Peyer's patch (tissue), 4 donors: ENCODE measurements at regions not wholly inside any gene's neighbourhood (a gene's known extent, or its start where the extent isn't known, plus 50 kb on each side); places are given as distances from the start of the nearest gene placed in this dataset.
A peak's percentile ranks its signal among the peaks of the same experiment; 100 is the strongest.

ENCODE experiments used
- DNase-seq, 3 donors: peaks; one replicate each; pipeline ENCODE4 v3.0.0-alpha.2; 2017 to 2019
- H3K27ac ChIP-seq, 4 donors: fragments of 200-600 bp; sonication (generic); one replicate each; pipeline ENCODE4 v1.5.1; 2016 to 2019
- H3K27me3 ChIP-seq, 2 donors: fragments of 200-600 bp; sonication (generic); one replicate each; pipeline ENCODE4 v1.5.1; 2019
- H3K36me3 ChIP-seq, 3 donors: fragments of 200-600 bp; sonication (generic); one replicate each; pipeline ENCODE4 v1.5.1; 2016 to 2019
- H3K4me1 ChIP-seq, 4 donors: fragments of 200-600 bp; sonication (generic); one replicate each; pipeline ENCODE4 v1.5.1; 2016 to 2019
- H3K4me3 ChIP-seq, 4 donors: fragments of 200-600 bp; sonication (generic); 1 replicate in 3 of 4; 2 replicates in 1 of 4; pipeline ENCODE4 v1.5.1; 2016 to 2019; ENCODE audit warnings: mild to moderate bottlenecking in 1 of 4
- H3K9me3 ChIP-seq, 4 donors: fragments of 200-600 bp; sonication (generic); one replicate each; pipeline ENCODE4 v1.5.1; 2016 to 2019; ENCODE audit warnings: mild to moderate bottlenecking in 1 of 4
- CTCF ChIP-seq, 6 experiments: fragments of 450-650 bp in 4 of 6; fragments of 200-600 bp in 2 of 6; sonication (generic) in 1 of 6; IDR thresholded peaks; one replicate each; pipeline ENCODE4 v1.5.1; 2017 to 2019; ENCODE audit warnings: antibody characterized with exemption in 6 of 6, mild to moderate bottlenecking in 3 of 6, moderate library complexity in 1 of 6
- POLR2A ChIP-seq, 2 donors: fragments of 450-650 bp; IDR thresholded peaks; one replicate each; pipeline ENCODE4 v1.5.1; 2017; ENCODE audit warnings: antibody characterized with exemption in 2 of 2, mild to moderate bottlenecking in 2 of 2, moderate library complexity in 2 of 2

DNA sequence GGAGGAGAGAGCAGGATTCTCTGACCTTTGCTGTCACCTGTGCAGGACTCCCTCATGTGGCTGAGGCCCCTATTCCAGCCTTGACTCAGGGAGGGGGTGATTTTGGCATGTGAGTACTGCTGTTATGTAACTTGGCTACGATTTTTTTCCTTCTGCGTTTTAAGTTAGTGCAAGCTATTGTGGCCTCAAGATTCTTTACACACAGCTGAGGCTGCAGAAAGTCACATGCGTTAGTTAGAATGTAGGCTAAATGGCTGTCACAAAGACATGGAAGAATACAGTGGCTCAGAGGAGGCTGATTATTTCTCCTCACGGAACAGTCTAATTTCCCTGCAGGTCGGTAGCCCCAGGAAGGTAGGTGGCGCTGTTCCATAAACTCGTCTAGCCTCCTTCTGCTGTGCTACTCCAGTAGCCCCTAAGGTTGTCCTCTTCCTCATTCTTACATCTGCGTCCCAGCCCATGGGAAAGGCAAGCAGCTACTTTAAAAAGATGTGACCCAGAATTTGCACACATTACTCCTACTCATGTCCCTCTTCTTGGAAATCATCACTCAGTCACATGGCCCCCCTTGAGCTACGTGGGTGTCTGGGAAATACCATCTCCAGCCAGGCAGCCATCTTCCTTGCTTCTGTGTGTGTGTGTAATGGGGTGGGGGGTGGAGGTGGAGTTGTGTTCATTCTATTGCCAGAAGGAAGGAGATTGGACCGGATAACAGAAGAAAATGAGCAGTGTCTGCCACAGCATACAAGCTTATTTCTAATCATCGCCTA, 486.6 kb downstream of the CCDC171 start:
- Histone ChIP-seq H3K4me3 (no peak overlapping the region), H3K27me3 (no peaks in the 10 kb centered on the region), H3K27ac (no peak overlapping the region), H3K4me1 (no peaks in the 10 kb centered on the region), H3K9me3 (no peaks in the 10 kb centered on the region), H3K36me3 (no peaks in the 10 kb centered on the region)
- DNase-seq: no peak
- no peak for TF ChIP-seq POLR2A (IDR thresholded peaks at IDR 0.05)
- peak in 2 of 6 experiments; percentile 16 to 38 for TF ChIP-seq CTCF (IDR thresholded peaks at IDR 0.05)

GRCh38 chr9:16039988-16040761, 487.3 kb downstream of the CCDC171 start:
- H3K36me3 ChIP-seq: no peaks in the 10 kb centered on the region
- H3K27ac ChIP-seq: no peak overlapping the region
- no peaks in the 10 kb centered on the region for H3K9me3 ChIP-seq
- H3K27me3 ChIP-seq: no peaks in the 10 kb centered on the region
- H3K4me1 ChIP-seq: no peaks in the 10 kb centered on the region
- TF ChIP-seq CTCF (IDR thresholded peaks at IDR 0.05) (no peak), POLR2A (IDR thresholded peaks at IDR 0.05) (no peak)
- DNase-seq: no peak
- no peak overlapping the region for H3K4me3 ChIP-seq

GRCh38 chr9:16043756-16044578, 491.1 kb downstream of the CCDC171 start:
- no peaks in the 10 kb centered on the region for H3K4me1 ChIP-seq
- no peak for TF ChIP-seq CTCF (IDR thresholded peaks at IDR 0.05)
- no peak for TF ChIP-seq POLR2A (IDR thresholded peaks at IDR 0.05)
- no peak overlapping the region for H3K27ac ChIP-seq
- no peak for DNase-seq
- H3K27me3 ChIP-seq: no peaks in the 10 kb centered on the region
- no peak overlapping the region for H3K4me3 ChIP-seq
- H3K36me3 ChIP-seq: no peaks in the 10 kb centered on the region
- no peaks in the 10 kb centered on the region for H3K9me3 ChIP-seq

- H3K9me3 ChIP-seq: no peaks in the 10 kb centered on the region
- no peaks in the 10 kb centered on the region for H3K36me3 ChIP-seq
- H3K4me1 ChIP-seq: no peaks in the 10 kb centered on the region
- no peak overlapping the region for H3K4me3 ChIP-seq
- H3K27me3 ChIP-seq: no peaks in the 10 kb centered on the region
- H3K27ac ChIP-seq: no peak overlapping the region
- TF ChIP-seq CTCF (IDR thresholded peaks at IDR 0.05) (no peak), POLR2A (IDR thresholded peaks at IDR 0.05) (no peak)
- DNase-seq: no peak
Measured at GRCh38 chr9:16044579-16044881, 491.7 kb downstream of the CCDC171 start.

GRCh38 chr9:16045651-16046280, 492.9 kb downstream of the CCDC171 start:
- no peak for DNase-seq
- Histone ChIP-seq H3K4me1 (no peaks in the 10 kb centered on the region), H3K36me3 (no peaks in the 10 kb centered on the region), H3K27me3 (no peaks in the 10 kb centered on the region), H3K27ac (no peak overlapping the region), H3K9me3 (no peaks in the 10 kb centered on the region), H3K4me3 (no peak overlapping the region)
- TF ChIP-seq CTCF (IDR thresholded peaks at IDR 0.05): no peak
- TF ChIP-seq POLR2A (IDR thresholded peaks at IDR 0.05): no peak
